ENCODE measurements at regions not wholly inside any gene's neighbourhood (a gene's known extent, or its start where the extent isn't known, plus 50 kb on each side); places are given as distances from the start of the nearest gene placed in this dataset.
A peak's percentile ranks its signal among the peaks of the same experiment; 100 is the strongest.
"Not testable (repeated sequence)": the region's sequence is repeated elsewhere in the genome, so short reads cannot be mapped to it uniquely, and the experiment has no call there.

DNA sequence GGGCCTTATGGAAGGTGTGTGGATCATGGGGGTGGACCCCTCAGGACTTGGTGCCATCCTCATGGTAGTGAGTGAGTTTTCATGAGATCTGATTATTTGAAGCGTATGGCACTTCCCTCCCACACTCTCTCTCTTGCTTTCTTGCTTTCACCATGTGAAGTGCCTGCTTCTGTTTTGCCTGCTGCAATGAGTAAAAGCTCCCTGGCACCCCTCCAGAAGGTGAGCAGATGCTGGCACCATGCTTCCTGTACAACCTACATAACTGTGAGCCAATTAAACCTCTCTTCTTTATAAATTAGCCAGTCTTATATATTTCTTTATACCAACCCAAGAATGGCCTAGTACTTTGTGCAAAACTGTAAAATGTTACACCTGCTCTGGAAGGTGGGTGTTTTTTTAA is 396.8 kb upstream of the HS3ST5 start:
- DNase-seq: no peak

DNA sequence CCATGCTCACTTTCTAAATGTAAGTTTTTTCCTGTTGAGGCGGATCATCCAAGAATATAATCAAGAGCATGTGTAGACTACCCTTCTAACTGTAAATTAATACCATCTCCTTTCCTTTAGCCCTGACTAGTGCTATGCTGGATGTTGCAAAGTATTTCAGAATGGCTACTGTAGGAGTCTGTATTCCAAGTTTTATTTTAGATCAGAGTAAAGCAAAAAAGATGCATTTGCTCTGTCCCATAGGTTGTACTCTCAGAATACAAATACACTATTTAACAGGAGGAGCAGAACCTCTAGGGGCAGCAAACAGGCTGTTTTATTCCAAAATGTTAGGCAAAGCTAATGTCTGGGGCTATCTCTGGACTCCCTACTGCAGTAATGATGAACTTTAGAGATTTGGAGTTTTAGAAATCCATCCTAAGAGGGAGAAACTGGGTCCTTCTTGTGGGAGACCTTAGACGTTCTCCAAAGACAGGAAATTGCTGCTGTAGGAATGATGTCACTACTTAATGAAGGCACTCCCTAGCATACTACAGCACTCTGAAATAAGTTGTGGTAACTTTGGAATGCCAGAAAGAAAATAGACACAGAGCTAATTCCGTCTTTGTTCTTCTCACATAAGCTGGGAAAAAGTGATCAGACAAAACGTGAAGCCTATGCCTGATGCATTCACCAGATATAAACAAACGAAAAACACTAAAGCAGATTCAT is 392.4 kb upstream of the HS3ST5 start:
- no peak for DNase-seq

GRCh38 chr6:114733596-114733995 is 390.8 kb upstream of the HS3ST5 start:
- no peak for DNase-seq

DNA sequence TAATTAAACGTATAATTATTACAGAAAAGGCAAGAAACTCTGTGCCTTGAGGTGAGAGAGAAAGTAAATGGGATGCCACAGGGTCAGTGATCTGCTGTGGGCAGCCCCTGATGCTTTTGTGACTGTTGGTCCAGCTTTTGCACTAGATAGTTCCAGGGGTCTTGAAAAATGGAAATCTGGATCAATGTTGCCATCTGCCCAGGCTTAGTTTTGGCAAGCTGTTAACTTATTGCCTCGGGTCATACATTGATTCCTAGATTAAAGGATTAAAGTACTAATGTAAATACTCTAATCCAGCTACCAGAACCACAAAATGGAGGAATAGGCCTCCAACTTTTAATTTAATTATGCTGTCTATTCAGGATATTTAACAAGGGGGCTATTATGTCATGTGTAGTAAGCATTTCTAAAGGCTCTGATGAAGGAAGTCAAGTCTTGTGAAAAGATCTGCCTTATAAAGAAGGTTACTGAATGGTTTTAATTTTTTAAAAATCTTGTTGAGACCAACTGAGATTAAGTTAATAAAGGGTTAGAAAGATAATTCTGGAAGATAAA is 376.0 kb upstream of the HS3ST5 start:
- no peak for DNase-seq

GRCh38 chr6:114718186-114718585 is 375.4 kb upstream of the HS3ST5 start:
- DNase-seq: no peak

DNA sequence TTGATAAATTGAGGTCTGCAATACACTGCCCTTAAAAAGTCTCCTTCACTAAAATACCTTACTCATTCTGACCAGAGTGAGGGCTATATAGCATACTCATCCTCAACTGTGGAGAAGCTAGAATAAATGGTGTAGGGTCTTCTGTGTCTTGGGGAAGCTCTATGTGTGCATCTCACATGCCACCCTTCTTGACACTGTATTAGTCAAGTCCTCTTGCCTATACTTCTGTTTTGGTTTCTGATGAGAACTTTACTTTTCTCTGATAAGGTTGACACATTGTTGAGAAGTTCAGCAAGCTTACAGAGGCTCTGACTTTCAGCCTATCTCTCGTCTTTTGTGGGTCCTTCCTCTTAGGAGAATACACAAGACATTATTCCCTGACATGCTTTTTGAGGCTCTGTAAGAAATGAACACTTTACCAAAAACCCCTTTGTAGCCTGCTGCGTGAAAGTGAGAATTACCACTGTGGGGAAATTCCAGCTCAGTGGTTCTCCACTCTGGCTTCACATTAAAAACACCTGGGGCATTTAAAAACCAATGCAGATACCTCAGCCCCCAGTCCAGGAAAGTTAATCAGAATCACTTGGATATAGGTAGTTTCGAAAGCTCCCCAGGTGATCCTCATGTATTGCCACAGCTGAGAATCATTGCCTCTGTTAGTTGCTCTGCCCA is 372.1 kb upstream of the HS3ST5 start:
- DNase-seq: no peak

DNA sequence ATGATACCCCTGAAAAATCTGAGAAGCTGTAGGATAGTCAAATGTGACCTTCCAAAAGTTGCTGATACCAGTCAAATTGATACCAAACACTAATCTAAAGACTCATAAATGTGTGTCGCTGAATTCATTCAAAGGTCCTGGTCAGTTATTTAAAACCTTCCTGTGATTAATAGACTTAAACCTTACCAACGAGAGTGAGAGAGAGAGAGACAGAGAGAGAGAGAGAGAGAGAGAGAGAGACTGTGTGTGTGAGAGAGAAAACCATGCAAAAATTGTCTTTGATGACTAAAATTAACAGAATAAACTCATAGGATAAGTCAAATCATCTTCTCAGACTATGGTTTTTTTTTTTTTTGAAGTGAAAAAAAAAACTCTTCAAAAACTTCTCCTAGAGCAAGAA is 370.9 kb upstream of the HS3ST5 start:
- DNase-seq: no peak

DNA sequence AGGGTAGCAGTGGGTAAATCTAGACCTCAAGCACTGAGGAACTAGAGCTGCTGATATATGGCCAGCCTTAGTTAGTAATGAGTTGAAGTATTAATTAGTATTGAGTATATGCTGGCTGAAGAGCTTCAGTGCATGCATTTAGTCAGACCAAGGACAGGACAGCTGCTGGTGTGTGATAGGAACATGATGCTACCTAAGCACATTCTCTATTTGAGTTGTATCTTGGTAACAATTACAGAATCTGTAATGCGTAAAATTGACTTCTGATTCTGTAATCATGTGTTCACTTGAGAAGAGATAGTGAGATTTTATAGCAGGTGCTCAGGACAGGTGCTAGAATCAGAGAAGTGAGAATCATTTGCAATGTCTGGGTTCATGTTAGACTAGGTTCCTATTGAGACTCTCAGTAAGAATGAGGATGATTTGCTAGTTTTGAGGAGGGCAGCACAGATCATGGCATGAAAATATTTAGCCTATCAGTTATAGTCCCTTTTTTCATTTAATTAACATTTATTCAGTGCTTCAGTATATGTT is 369.4 kb upstream of the HS3ST5 start:
- no peak for DNase-seq

DNA sequence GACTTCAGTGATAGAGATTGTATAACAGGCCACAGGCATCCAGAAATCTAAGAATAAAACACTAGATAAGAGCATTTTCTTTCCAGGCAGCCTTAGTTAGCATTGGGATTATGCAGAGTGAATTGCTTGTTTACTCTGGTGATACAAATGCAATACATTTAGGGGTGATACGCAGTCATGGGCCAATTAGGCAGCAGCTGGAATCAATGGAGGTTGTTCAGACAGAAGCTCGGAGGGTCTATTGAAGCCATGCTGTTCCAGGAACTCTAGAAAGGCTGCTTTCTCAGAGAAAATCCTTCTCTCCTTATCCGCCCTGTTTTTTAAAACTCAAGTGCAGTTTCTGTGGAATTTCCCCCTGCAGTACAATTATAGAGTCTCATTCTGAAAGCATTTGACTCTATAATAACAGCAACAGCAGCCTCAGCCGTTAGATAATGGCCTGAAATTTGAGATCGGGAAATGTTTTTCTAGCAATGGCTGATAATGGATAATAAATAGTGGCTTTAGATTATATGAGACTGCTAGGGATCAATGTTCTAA is 364.3 kb upstream of the HS3ST5 start:
- DNase-seq: no peak

- DNase-seq: no peak
These were observed 347.8 kb upstream of the HS3ST5 start for GRCh38 chr6:114690625-114691024.

GRCh38 chr6:114659513-114659912 is 316.7 kb upstream of the HS3ST5 start:
- DNase-seq: no peak

GRCh38 chr6:114651611-114652010 is 308.8 kb upstream of the HS3ST5 start:
- DNase-seq: no peak

DNA sequence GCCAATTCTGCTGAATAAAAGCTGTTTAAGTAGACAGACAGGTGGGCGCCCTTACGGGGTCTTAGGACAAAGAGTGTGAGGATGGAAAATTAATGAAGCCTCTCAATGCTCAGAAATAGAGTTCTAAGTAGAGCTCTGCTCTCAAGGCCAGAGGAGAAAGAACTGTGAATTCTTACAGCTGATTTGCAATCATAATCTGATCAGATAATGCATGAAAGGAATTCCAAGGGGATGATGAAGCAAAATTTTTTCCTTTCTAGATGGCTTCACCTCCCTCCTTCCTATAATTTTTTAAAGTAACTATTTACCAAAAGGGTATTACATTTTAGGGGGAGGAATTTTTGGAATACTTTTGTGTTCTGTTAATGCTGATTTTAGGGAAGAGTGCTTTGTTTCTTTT is 308.1 kb upstream of the HS3ST5 start:
- DNase-seq: no peak

GRCh38 chr6:114649298-114649697 is 306.5 kb upstream of the HS3ST5 start:
- no peak for DNase-seq

DNA sequence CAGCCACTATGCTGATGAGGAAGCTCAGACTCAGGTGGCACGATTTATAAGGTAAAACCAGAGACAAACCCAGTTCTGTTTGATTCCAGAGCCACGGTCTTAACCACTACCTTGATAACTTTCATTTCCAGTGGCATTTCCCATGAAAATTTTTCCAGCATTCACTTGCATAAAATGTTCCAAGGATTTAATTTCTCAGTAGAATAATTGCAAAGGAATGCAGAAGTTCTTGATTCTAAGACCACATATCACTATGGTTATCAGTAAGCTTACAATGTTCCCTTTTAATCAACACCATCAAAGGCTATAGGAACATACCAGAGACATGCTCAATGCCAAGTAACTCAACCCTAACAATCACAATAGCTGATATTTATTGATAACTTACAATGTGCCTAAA is 306.0 kb upstream of the HS3ST5 start:
- DNase-seq: no peak

DNA sequence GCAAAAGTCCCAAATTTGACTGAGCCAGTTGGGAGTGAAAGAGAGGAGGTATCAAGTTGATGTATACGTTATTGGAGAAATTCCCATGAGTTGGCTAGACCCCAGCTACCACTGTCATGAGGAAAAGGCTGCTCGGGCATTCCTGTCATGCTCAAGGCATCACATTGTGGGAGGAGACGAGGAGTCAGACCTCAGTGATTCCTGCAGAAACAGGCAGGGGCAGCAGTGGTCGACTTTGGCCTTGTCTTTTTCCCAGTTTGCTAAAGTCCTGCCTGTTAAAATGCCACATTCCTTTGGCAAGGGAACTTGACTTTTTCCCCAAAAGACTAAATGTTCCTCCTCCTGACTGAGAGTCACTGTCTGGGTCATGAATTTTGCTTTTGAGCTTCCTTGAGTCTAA is 295.5 kb upstream of the HS3ST5 start:
- peak; percentile 20 for DNase-seq

GRCh38 chr6:114634016-114634415 is 291.2 kb upstream of the HS3ST5 start:
- DNase-seq: no peak

GRCh38 chr6:114626226-114626625 is 283.4 kb upstream of the HS3ST5 start:
- not testable (repeated sequence) for DNase-seq

GRCh38 chr6:114619621-114620200 is 276.9 kb upstream of the HS3ST5 start:
- no peak for DNase-seq

DNA sequence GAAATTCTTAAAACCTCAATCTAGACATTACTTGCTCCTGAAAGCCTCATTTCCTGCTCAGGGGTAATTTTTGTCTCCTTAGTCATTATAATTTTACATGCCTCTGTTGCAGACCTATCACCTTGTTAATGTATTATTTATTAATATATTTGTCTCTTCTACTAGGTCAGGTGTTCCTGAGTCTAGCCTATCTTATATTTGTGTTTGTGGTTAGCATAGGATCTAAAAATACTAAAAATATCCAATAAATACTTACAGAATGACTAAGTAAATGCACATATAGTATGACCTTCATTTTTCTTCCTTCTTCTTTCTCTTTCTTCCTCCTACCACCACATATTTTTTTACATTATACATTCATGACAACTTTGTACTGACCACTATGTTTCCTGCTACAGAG is 268.9 kb upstream of the HS3ST5 start:
- DNase-seq: no peak

DNA sequence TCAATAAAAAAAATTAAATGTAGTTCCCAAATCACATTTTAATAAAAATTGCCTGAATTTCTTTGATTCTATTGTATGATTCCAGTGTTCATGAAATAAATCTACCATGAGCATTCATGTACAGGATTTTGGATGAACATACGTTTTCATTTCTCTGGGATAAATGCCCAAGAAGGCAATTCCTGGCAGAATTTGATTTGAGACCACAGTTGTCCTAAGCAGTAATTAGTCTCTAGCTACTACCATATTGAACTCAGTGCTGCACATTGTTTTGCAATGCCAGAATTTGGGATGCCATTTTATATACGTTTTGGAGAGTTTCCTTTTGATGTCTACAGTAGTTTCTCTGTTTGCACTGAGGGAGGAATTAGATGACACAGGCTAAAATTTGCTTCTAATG is 265.3 kb upstream of the HS3ST5 start:
- DNase-seq: no peak

DNA sequence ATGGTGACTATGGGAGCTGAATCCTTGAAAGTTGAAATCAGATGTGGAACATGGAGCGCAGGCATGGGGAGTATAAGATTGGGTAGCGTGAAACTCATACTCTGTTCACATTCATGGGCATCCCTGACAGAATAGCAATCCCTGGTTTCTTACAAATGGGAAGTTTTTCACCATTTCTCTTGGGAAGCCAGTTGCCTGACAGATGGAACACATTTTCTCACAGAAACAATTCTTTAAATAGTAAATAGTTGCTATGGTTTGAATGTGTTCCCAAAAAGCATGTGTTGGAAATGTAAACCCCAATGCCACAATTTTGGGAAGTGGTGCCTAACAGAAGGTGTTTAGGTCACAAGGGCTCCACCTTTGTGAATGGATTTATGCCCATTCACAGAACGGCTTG is 262.8 kb upstream of the HS3ST5 start:
- no peak for DNase-seq

- DNase-seq: no peak
These were observed 257.6 kb upstream of the HS3ST5 start for GRCh38 chr6:114600381-114600780.

GRCh38 chr6:114595591-114595990 is 252.8 kb upstream of the HS3ST5 start:
- no peak for DNase-seq
